Tibial nerve (tissue), 4 donors: ENCODE measurements at regions not wholly inside any gene's neighbourhood (a gene's known extent, or its start where the extent isn't known, plus 50 kb on each side); places are given as distances from the start of the nearest gene placed in this dataset.

Experiments
- EP300 ChIP-seq, 2 donors: sonication (generic); formaldehyde crosslinking; IDR thresholded peaks; one replicate each; pipeline ENCODE4 v1.6.1; 2017; ENCODE audit warnings: antibody characterized with exemption in 2 of 2, mild to moderate bottlenecking in 1 of 2
- POLR2A ChIP-seq, 2 donors: fragments of 450-650 bp; IDR thresholded peaks; one replicate each; pipeline ENCODE4 v1.6.1; 2017; ENCODE audit warnings: antibody characterized with exemption in 2 of 2, mild to moderate bottlenecking in 2 of 2, moderate library complexity in 2 of 2
- TF ChIP-seq, protein P1 (sequence below), 5 experiments: fragments of 200-600 bp in 3 of 5; fragments of 450-650 bp in 2 of 5; sonication (generic) in 3 of 5; IDR thresholded peaks; one replicate each; pipeline ENCODE4 v1.5.1; 2016 to 2019; ENCODE audit warnings: antibody characterized with exemption in 5 of 5, mild to moderate bottlenecking in 3 of 5, moderate library complexity in 2 of 5

DNA sequence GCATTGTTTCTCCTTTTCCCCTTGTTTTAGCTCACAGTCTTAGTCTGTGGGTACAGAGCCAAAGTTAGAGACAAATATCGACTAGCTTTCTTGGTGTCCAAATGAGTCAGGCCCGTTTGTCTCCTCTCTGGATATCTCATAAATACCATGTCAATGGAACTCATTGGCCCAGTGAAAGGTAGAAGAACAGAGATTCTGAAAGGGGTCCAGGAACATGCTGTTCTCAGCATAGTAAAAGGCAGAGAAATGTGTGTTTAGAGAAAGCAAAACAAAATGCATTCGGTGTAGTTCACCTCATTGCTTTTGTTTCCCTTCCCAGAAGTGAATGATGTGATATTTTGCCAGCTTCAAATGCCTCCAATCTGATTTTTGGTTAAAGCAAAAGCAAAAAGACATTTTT lies 238.6 kb upstream of the SLC8A1 start:
- TF ChIP-seq POLR2A (IDR thresholded peaks at IDR 0.05) (no peak), EP300 (IDR thresholded peaks at IDR 0.05) (no peak)
- TF ChIP-seq, protein P1, sequence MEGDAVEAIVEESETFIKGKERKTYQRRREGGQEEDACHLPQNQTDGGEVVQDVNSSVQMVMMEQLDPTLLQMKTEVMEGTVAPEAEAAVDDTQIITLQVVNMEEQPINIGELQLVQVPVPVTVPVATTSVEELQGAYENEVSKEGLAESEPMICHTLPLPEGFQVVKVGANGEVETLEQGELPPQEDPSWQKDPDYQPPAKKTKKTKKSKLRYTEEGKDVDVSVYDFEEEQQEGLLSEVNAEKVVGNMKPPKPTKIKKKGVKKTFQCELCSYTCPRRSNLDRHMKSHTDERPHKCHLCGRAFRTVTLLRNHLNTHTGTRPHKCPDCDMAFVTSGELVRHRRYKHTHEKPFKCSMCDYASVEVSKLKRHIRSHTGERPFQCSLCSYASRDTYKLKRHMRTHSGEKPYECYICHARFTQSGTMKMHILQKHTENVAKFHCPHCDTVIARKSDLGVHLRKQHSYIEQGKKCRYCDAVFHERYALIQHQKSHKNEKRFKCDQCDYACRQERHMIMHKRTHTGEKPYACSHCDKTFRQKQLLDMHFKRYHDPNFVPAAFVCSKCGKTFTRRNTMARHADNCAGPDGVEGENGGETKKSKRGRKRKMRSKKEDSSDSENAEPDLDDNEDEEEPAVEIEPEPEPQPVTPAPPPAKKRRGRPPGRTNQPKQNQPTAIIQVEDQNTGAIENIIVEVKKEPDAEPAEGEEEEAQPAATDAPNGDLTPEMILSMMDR (IDR thresholded peaks at IDR 0.05), result no peak
